OCI-LY3 (cell line): ENCODE measurements at regions not wholly inside any gene's neighbourhood (a gene's known extent, or its start where the extent isn't known, plus 50 kb on each side); places are given as distances from the start of the nearest gene placed in this dataset.

ENCODE experiments used
- H2AFZ ChIP-seq: fragments of 200-600, 300-600 bp; shearing (Covaris generic); 2 replicates; pipeline ENCODE4 v1.6.0; 2014; ENCODE audit warnings: antibody characterized with exemption, low read depth, low read length
- H3K27ac ChIP-seq: fragments of 200-600, 300-600 bp; sonication (generic); 2 replicates; pipeline ENCODE4 v1.5.1; 2014; ENCODE audit warnings: mild to moderate bottlenecking, low read length, moderate library complexity, mixed read lengths
- H3K27me3 ChIP-seq: fragments of 200-600, 300-600 bp; sonication (generic); 2 replicates; pipeline ENCODE4 v1.6.1; 2014; ENCODE audit warnings: low read depth, low read length, mixed read lengths
- H3K36me3 ChIP-seq: fragments of 200-600, 300-600 bp; sonication (generic); replicated peaks from 2 replicates; pipeline ENCODE3; 2014; ENCODE audit warnings: low read depth, low read length, mixed read lengths
- H3K4me1 ChIP-seq: fragments of 300-600, 200-600 bp; sonication (generic); 2 replicates; pipeline ENCODE4 v1.6.1; 2014; ENCODE audit warnings: low read length, mixed read lengths
- H3K4me2 ChIP-seq: fragments of 200-600, 300-600 bp; sonication (generic); 2 replicates; pipeline ENCODE4 v1.6.1; 2014; ENCODE audit warnings: low read length, mixed read lengths
- H3K4me3 ChIP-seq: fragments of 300-600, 200-600 bp; sonication (generic); 2 replicates; pipeline ENCODE4 v1.5.1; 2014; ENCODE audit warnings: antibody characterized with exemption, mild to moderate bottlenecking, low read length, moderate library complexity
- H3K79me2 ChIP-seq: fragments of 300-600, 200-600 bp; shearing (Covaris generic); 2 replicates; pipeline ENCODE4 v1.6.1; 2014; ENCODE audit warnings: mild to moderate bottlenecking, low read length, mixed read lengths
- H3K9ac ChIP-seq: fragments of 300-600, 200-600 bp; shearing (Covaris generic); 2 replicates; pipeline ENCODE4 v1.6.0; 2014; ENCODE audit warnings: mild to moderate bottlenecking, low read length, moderate library complexity
- H3K9me3 ChIP-seq: fragments of 200-600, 300-600 bp; shearing (Covaris generic); 2 replicates; pipeline ENCODE4 v1.6.1; 2014; ENCODE audit warnings: low read length, mixed read lengths; ENCODE audit not compliant: insufficient read depth
- H4K20me1 ChIP-seq: fragments of 200-600, 300-600 bp; sonication (generic); 2 replicates; pipeline ENCODE4 v1.6.1; 2016; ENCODE audit warnings: low read length, mixed read lengths; ENCODE audit not compliant: insufficient read depth
- CTCF ChIP-seq: fragments of 200-600, 300-600 bp; sonication (generic); IDR thresholded peaks from 2 replicates; pipeline ENCODE4 v1.5.1; 2014; ENCODE audit warnings: antibody characterized with exemption, low read length, low read depth
- EZH2phosphoT487 ChIP-seq: fragments of 200-600 bp; shearing (Covaris generic); IDR thresholded peaks from 2 replicates; pipeline ENCODE4 v1.6.1; 2018; ENCODE audit warnings: antibody characterized with exemption, mixed run types, low read depth

GRCh38 chr5:120738568-120738967 lies 274.5 kb downstream of the PRR16 start:
- Histone ChIP-seq H3K9ac (no peak overlapping the region), H3K4me2 (no peak overlapping the region), H3K79me2 (no peaks in the 10 kb centered on the region), H3K27me3 (no peaks in the 10 kb centered on the region), H3K9me3 (no peaks in the 10 kb centered on the region), H3K4me1 (no peaks in the 10 kb centered on the region), H2AFZ (no peak overlapping the region), H4K20me1 (no peaks in the 10 kb centered on the region), H3K27ac (no peak overlapping the region), H3K4me3 (no peak overlapping the region), H3K36me3 (no peaks in the 10 kb centered on the region)
- TF ChIP-seq CTCF (no peak), EZH2phosphoT487 (no peak)

- H3K27ac ChIP-seq = no peak overlapping the region
- no peak overlapping the region for H3K4me3 ChIP-seq
- H3K9me3 ChIP-seq = no peaks in the 10 kb centered on the region
- no peak overlapping the region for H3K9ac ChIP-seq
- no peaks in the 10 kb centered on the region for H4K20me1 ChIP-seq
- no peak overlapping the region for H3K4me2 ChIP-seq
- H3K27me3 ChIP-seq = no peaks in the 10 kb centered on the region
- TF ChIP-seq EZH2phosphoT487 (no peak), CTCF (no peak)
- H3K36me3 ChIP-seq = no peaks in the 10 kb centered on the region
- no peaks in the 10 kb centered on the region for H3K79me2 ChIP-seq
- no peak overlapping the region for H2AFZ ChIP-seq
- H3K4me1 ChIP-seq = no peaks in the 10 kb centered on the region
Observed at GRCh38 chr5:120740989-120741388, 276.9 kb downstream of the PRR16 start.

GRCh38 chr5:120748474-120748873 lies 284.4 kb downstream of the PRR16 start:
- H3K4me3 ChIP-seq = no peak overlapping the region
- no peaks in the 10 kb centered on the region for H3K9me3 ChIP-seq
- H3K27ac ChIP-seq = no peak overlapping the region
- H3K4me1 ChIP-seq = no peaks in the 10 kb centered on the region
- TF ChIP-seq CTCF (no peak), EZH2phosphoT487 (no peak)
- H3K36me3 ChIP-seq = no peaks in the 10 kb centered on the region
- H3K27me3 ChIP-seq = no peaks in the 10 kb centered on the region
- no peak overlapping the region for H3K9ac ChIP-seq
- no peak overlapping the region for H3K4me2 ChIP-seq
- H4K20me1 ChIP-seq = no peaks in the 10 kb centered on the region
- no peaks in the 10 kb centered on the region for H3K79me2 ChIP-seq
- H2AFZ ChIP-seq = no peak overlapping the region

- Histone ChIP-seq H3K4me3 (no peak overlapping the region), H3K36me3 (no peaks in the 10 kb centered on the region), H3K27ac (no peak overlapping the region), H3K79me2 (no peaks in the 10 kb centered on the region), H2AFZ (no peak overlapping the region), H3K9me3 (no peaks in the 10 kb centered on the region), H3K4me2 (no peak overlapping the region), H4K20me1 (no peaks in the 10 kb centered on the region), H3K4me1 (no peaks in the 10 kb centered on the region), H3K9ac (no peak overlapping the region), H3K27me3 (no peaks in the 10 kb centered on the region)
- no peak for TF ChIP-seq EZH2phosphoT487
- no peak for TF ChIP-seq CTCF
Observed at GRCh38 chr5:120749737-120750136, 285.6 kb downstream of the PRR16 start.
